GM04503 (cell line): ENCODE measurements at regions not wholly inside any gene's neighbourhood (a gene's known extent, or its start where the extent isn't known, plus 50 kb on each side); places are given as distances from the start of the nearest gene placed in this dataset.

Source experiments
- DNase-seq: peaks from one replicate; pipeline ENCODE4 v3.0.0-alpha.2; 2012; ENCODE audit warnings: low read depth

- peak; percentile 96 for DNase-seq
These were observed 566.2 kb downstream of the MIAT start for GRCh38 chr22:27223317-27224177.

- no peak for DNase-seq
These were observed 567.3 kb downstream of the MIAT start for GRCh38 chr22:27224485-27225374.

GRCh38 chr22:27226666-27227065 lies 569.3 kb downstream of the MIAT start:
- no peak for DNase-seq

GRCh38 chr22:27228771-27229170 lies 571.4 kb downstream of the MIAT start:
- no peak for DNase-seq

GRCh38 chr22:27230189-27230588 lies 571.4 kb downstream of the MN1 start:
- no peak for DNase-seq

GRCh38 chr22:27231266-27231665 lies 570.3 kb downstream of the MN1 start:
- DNase-seq: no peak

GRCh38 chr22:27232077-27232476 lies 569.5 kb downstream of the MN1 start:
- DNase-seq: no peak

GRCh38 chr22:27237080-27237741 lies 564.3 kb downstream of the MN1 start:
- no peak for DNase-seq

- DNase-seq: no peak
These were observed 562.5 kb downstream of the MN1 start for GRCh38 chr22:27238935-27239510.

- no peak for DNase-seq
These were observed 562.0 kb downstream of the MN1 start for GRCh38 chr22:27239520-27239919.

GRCh38 chr22:27240298-27241075 lies 561.1 kb downstream of the MN1 start:
- DNase-seq: no peak

- no peak for DNase-seq
These were observed 559.9 kb downstream of the MN1 start for GRCh38 chr22:27241430-27242321.

GRCh38 chr22:27242474-27242873 lies 559.1 kb downstream of the MN1 start:
- no peak for DNase-seq

- DNase-seq: no peak
These were observed 558.5 kb downstream of the MN1 start for GRCh38 chr22:27242917-27243589.

GRCh38 chr22:27244328-27244727 lies 557.2 kb downstream of the MN1 start:
- no peak for DNase-seq

GRCh38 chr22:27245056-27245455 lies 556.5 kb downstream of the MN1 start:
- DNase-seq: no peak

- DNase-seq: no peak
These were observed 555.0 kb downstream of the MN1 start for GRCh38 chr22:27246558-27246957.

GRCh38 chr22:27247701-27248434 lies 553.7 kb downstream of the MN1 start:
- DNase-seq: no peak

GRCh38 chr22:27250418-27250817 lies 551.1 kb downstream of the MN1 start:
- no peak for DNase-seq
